HCT116 (cell line): ENCODE measurements at regions not wholly inside any gene's neighbourhood (a gene's known extent, or its start where the extent isn't known, plus 50 kb on each side); places are given as distances from the start of the nearest gene placed in this dataset.

Experiments
- ATAC-seq: fragments of 200-7000 bp; cut with Tn5 transposase; 2 replicates; pipeline ENCODE4 v1.9.1; 2020; ENCODE audit warnings: mild to moderate bottlenecking, moderate library complexity
- BruUV-seq: library from RNA; stranded (reverse); fragments of 400-500 nt; replicated peaks from 2 replicates; lab custom pipeline; 2021; lab: Mats Ljungman, UMichigan
- CTCF ChIA-PET: fragments of 300-600 bp; sonication (Branson Sonifier 250); formaldehyde crosslinking; loops from one replicate; lab custom pipeline; 2021; ENCODE audit warnings: antibody characterized with exemption; lab: Charles Lee
- POLR2A ChIA-PET: fragments of 300-600, 350-600 bp; sonication (Branson Sonifier 250); formaldehyde crosslinking; loops from one replicate; lab custom pipeline; 2021; ENCODE audit warnings: antibody characterized with exemption; lab: Charles Lee
- RAD21 ChIA-PET, 2 experiments: fragments of 300-600 bp; sonication (Branson Sonifier 250); formaldehyde crosslinking; loops; one replicate each; lab custom pipeline; 2023; ENCODE audit warnings: low total read pairs in 2 of 2; ENCODE audit not compliant: uncharacterized antibody in 2 of 2, unreplicated experiment in 2 of 2, low non-redundant PET in 1 of 2; lab: Charles Lee
- DNase-seq: peaks from one replicate; pipeline ENCODE4 v3.0.0-alpha.2; 2010; ENCODE audit warnings: low read depth, low spot score
- H2AFZ ChIP-seq: fragments of 200-600 bp; shearing (Covaris generic), sonication (generic); 2 replicates; pipeline ENCODE4 v1.6.1; 2017; ENCODE audit warnings: low read depth, mixed run types, mixed read lengths, antibody characterized with exemption, low read length; ENCODE audit not compliant: poor library complexity, severe bottlenecking
- H3K27ac ChIP-seq: 2 replicates; pipeline ENCODE4 v1.5.1; 2012; ENCODE audit warnings: low read depth, low read length
- H3K27me3 ChIP-seq: fragments of 200-600 bp; sonication (generic); 2 replicates; pipeline ENCODE4 v1.6.1; 2016; ENCODE audit warnings: mixed run types, low read length, mixed read lengths; ENCODE audit not compliant: insufficient read depth
- H3K36me3 ChIP-seq, 2 experiments: fragments of 200-500 bp in 1 of 2; fragments of 200-600 bp in 1 of 2; sonication (Bioruptor generic) in 1 of 2; sonication (generic) in 1 of 2; 2 replicates each; pipeline versions ENCODE4 v1.5.1 to v1.6.1; 2014 to 2016; ENCODE audit warnings: low read length in 2 of 2, inconsistent platforms in 1 of 2, mixed read lengths in 1 of 2, mixed run types in 1 of 2; ENCODE audit not compliant: insufficient read depth in 2 of 2, control insufficient read depth in 1 of 2
- H3K4me1 ChIP-seq, 2 experiments: fragments of 200-600 bp in 1 of 2; sonication (generic) in 1 of 2; 2 replicates each; pipeline versions ENCODE4 v1.5.1 to v1.6.1; 2012 to 2017; ENCODE audit warnings: low read length in 2 of 2, inconsistent platforms in 1 of 2, mild to moderate bottlenecking in 1 of 2, mixed read lengths in 1 of 2, mixed run types in 1 of 2, moderate library complexity in 1 of 2; ENCODE audit not compliant: insufficient read depth in 2 of 2, control insufficient read depth in 1 of 2
- H3K4me2 ChIP-seq: fragments of 200-600 bp; sonication (generic); 2 replicates; pipeline ENCODE4 v1.6.1; 2017; ENCODE audit warnings: mixed run types, low read length, mixed read lengths
- H3K4me3 ChIP-seq, 2 experiments: fragments of 200-600 bp in 1 of 2; sonication (generic) in 1 of 2; replicated peaks in 1 of 2; 2 replicates each; pipeline ENCODE4 v1.5.1; 2011 to 2016; ENCODE audit warnings: low read length in 2 of 2, control low read depth in 1 of 2, low read depth in 1 of 2, mild to moderate bottlenecking in 1 of 2, mixed read lengths in 1 of 2, mixed run types in 1 of 2
- H3K79me2 ChIP-seq: fragments of 200-600 bp; sonication (generic); 2 replicates; pipeline ENCODE4 v1.6.1; 2017; ENCODE audit warnings: mild to moderate bottlenecking, mixed run types, low read length, moderate library complexity, mixed read lengths; ENCODE audit not compliant: insufficient read depth
- H3K9ac ChIP-seq: fragments of 200-600 bp; sonication (generic); 2 replicates; pipeline ENCODE4 v1.6.1; 2016; ENCODE audit warnings: low read length, mixed read lengths
- H3K9me2 ChIP-seq: fragments of 200-600 bp; sonication (generic), shearing (Covaris generic); 2 replicates; pipeline ENCODE4 v1.6.1; 2017; ENCODE audit warnings: mixed run types, mild to moderate bottlenecking, moderate library complexity; ENCODE audit not compliant: insufficient read depth
- H3K9me3 ChIP-seq, 2 experiments: fragments of 200-500 bp in 1 of 2; fragments of 200-600 bp in 1 of 2; sonication (Bioruptor generic) in 1 of 2; sonication (generic) in 1 of 2; 2 replicates each; pipeline ENCODE4 v1.6.1; 2014 to 2017; ENCODE audit warnings: low read length in 2 of 2, mixed read lengths in 2 of 2, inconsistent platforms in 1 of 2, low read depth in 1 of 2, mild to moderate bottlenecking in 1 of 2, mixed run types in 1 of 2, moderate library complexity in 1 of 2; ENCODE audit not compliant: control insufficient read depth in 1 of 2, insufficient read depth in 1 of 2
- H4K20me1 ChIP-seq: fragments of 200-600 bp; sonication (generic), shearing (Covaris generic); 2 replicates; pipeline ENCODE4 v1.6.1; 2017; ENCODE audit warnings: mixed run types, mild to moderate bottlenecking, moderate library complexity; ENCODE audit not compliant: insufficient read depth
- ATF3 ChIP-seq: IDR thresholded peaks from 2 replicates; pipeline ENCODE4 v1.6.1; 2012
- CEBPB ChIP-seq: IDR thresholded peaks from 2 replicates; pipeline ENCODE4 v1.6.1; 2012; ENCODE audit warnings: low read depth
- CTCF ChIP-seq, 3 experiments: fragments of 200-600 bp in 1 of 3; sonication (generic) in 1 of 3; IDR thresholded peaks in 2 of 3; conservative IDR thresholded peaks in 1 of 3; 2 replicates each; pipeline ENCODE4 v1.5.1; 2012 to 2017; ENCODE audit warnings: low read depth in 2 of 3, low read length in 2 of 3, antibody characterized with exemption in 1 of 3, borderline replicate concordance in 1 of 3, control low read depth in 1 of 3, mild to moderate bottlenecking in 1 of 3, mixed read lengths in 1 of 3, mixed run types in 1 of 3, moderate library complexity in 1 of 3; ENCODE audit not compliant: insufficient read depth in 1 of 3
- EGR1 ChIP-seq: IDR thresholded peaks from 2 replicates; pipeline ENCODE4 v1.6.1; 2012; ENCODE audit warnings: low read depth
- ELF1 ChIP-seq: IDR thresholded peaks from 2 replicates; pipeline ENCODE4 v1.6.1; 2012; ENCODE audit warnings: low read depth, borderline replicate concordance
- EZH2 ChIP-seq: fragments of 200-600 bp; sonication (generic); IDR thresholded peaks from 2 replicates; pipeline ENCODE4 v1.6.1; 2017; ENCODE audit warnings: antibody characterized with exemption, mixed run types
- FOSL1 ChIP-seq: IDR thresholded peaks from 2 replicates; pipeline ENCODE4 v1.6.1; 2012; ENCODE audit warnings: low read depth
- JUND ChIP-seq: IDR thresholded peaks from 2 replicates; pipeline ENCODE4 v1.6.1; 2012
- MAX ChIP-seq: IDR thresholded peaks from 2 replicates; pipeline ENCODE4 v1.6.1; 2012
- REST ChIP-seq: IDR thresholded peaks from 2 replicates; pipeline ENCODE4 v1.6.1; 2012; ENCODE audit warnings: low read depth
- SIN3A ChIP-seq: IDR thresholded peaks from 2 replicates; pipeline ENCODE4 v1.6.1; 2012; ENCODE audit warnings: low read depth
- SP1 ChIP-seq: IDR thresholded peaks from 2 replicates; pipeline ENCODE4 v1.6.1; 2012; ENCODE audit warnings: low read depth
- SRF ChIP-seq: IDR thresholded peaks from 2 replicates; pipeline ENCODE4 v1.6.1; 2012; ENCODE audit warnings: low read depth
- TCF7L2 ChIP-seq: IDR thresholded peaks from 2 replicates; pipeline ENCODE4 v1.7.0; 2011; ENCODE audit warnings: borderline replicate concordance, inconsistent platforms; ENCODE audit not compliant: insufficient read depth, insufficient read length; ENCODE audit errors: extremely low read depth
- ZBTB33 ChIP-seq: IDR thresholded peaks from 2 replicates; pipeline ENCODE4 v1.6.1; 2011; ENCODE audit warnings: mild to moderate bottlenecking, low read length, moderate library complexity; ENCODE audit not compliant: insufficient replicate concordance; ENCODE audit errors: extremely low read depth
- ZFX ChIP-seq: fragments of 450-650 bp; IDR thresholded peaks from 2 replicates; pipeline ENCODE4 v1.6.1; 2017
- ZNF274 ChIP-seq: fragments of 200-500 bp; sonication (Bioruptor generic); IDR thresholded peaks from 2 replicates; pipeline ENCODE4 v1.6.1; 2014; ENCODE audit warnings: mild to moderate bottlenecking, low read depth, low read length, inconsistent platforms
- intact Hi-C: fragments of 100-400 bp; cut with micrococcal nuclease; formaldehyde crosslinking; loops from 2 replicates; pipeline ENCODE4 v1.10.0; 2022

- RAD21 ChIA-PET: no interaction called here
- H3K9ac ChIP-seq: no peak overlapping the region
- no peak overlapping the region for H3K27ac ChIP-seq
- no peaks in the 10 kb centered on the region for H3K9me2 ChIP-seq
- H3K4me3 ChIP-seq: no peak overlapping the region
- POLR2A ChIA-PET: no interaction called here
- H3K27me3 ChIP-seq: no peaks in the 10 kb centered on the region
- no peak for DNase-seq
- ATAC-seq: no peak
- CTCF ChIA-PET: no interaction called here
- H3K4me1 ChIP-seq: peaks cover 13 to 15% of the 10 kb centered on the region in 2 experiments
- H3K36me3 ChIP-seq: no peaks in the 10 kb centered on the region
- no peak for TF ChIP-seq CTCF (IDR thresholded peaks at IDR 0.05 in 2 of 3, conservative IDR thresholded peaks at IDR 0.05 in 1 of 3; ENCODE audit: borderline replicate concordance in 1 of 3, insufficient read depth in 1 of 3, low read depth in 2 of 3, low read length in 2 of 3)
- no peak for TF ChIP-seq REST
- no peak for TF ChIP-seq ZFX
- TF ChIP-seq TCF7L2: no peak
- no peak for TF ChIP-seq SIN3A
- TF ChIP-seq MAX: no peak
- TF ChIP-seq ZBTB33: no peak
- no peak for TF ChIP-seq EGR1
- no peak for TF ChIP-seq FOSL1
- no peak for TF ChIP-seq SRF
- no peak for TF ChIP-seq EZH2
- TF ChIP-seq SP1: no peak
- no peak for TF ChIP-seq ZNF274
- TF ChIP-seq CEBPB: no peak
- TF ChIP-seq JUND: no peak
- no peak for TF ChIP-seq ATF3
- TF ChIP-seq ELF1: no peak
- TF ChIP-seq, all 23 proteins: peak for 0
- Histone ChIP-seq H4K20me1 (no peaks in the 10 kb centered on the region), H3K4me2 (no peak overlapping the region), H3K79me2 (no peaks in the 10 kb centered on the region), H2AFZ (no peak overlapping the region), H3K9me3 (no peaks in the 10 kb centered on the region)
- intact Hi-C loops: no loop called here
- no TSS peak for BruUV-seq
These were observed 146.9 kb upstream of the FBN2 start for GRCh38 chr5:128684961-128685360.
